ENCODE measurements at regions not wholly inside any gene's neighbourhood (a gene's known extent, or its start where the extent isn't known, plus 50 kb on each side); places are given as distances from the start of the nearest gene placed in this dataset.

- DNase-seq (ENCODE audit: low read depth), result no peak
- no peak for TF ChIP-seq CTCF (IDR thresholded peaks at IDR 0.05; ENCODE audit: insufficient read depth, low read depth, low read length)
- H3K4me3 ChIP-seq (ENCODE audit: low read depth, low read length), result no peak overlapping the region
Measured at GRCh38 chr5:118679264-118679940, 308.9 kb downstream of the DTWD2 start.

GRCh38 chr5:118678746-118679145, 309.6 kb downstream of the DTWD2 start:
- DNase-seq (ENCODE audit: low read depth), result no peak
- H3K4me3 ChIP-seq (ENCODE audit: low read depth, low read length), result no peak overlapping the region
- no peak for TF ChIP-seq CTCF (IDR thresholded peaks at IDR 0.05; ENCODE audit: insufficient read depth, low read depth, low read length)

GRCh38 chr5:118675247-118675646, 313.1 kb downstream of the DTWD2 start:
- H3K4me3 ChIP-seq (ENCODE audit: low read depth, low read length), result no peak overlapping the region
- no peak for TF ChIP-seq CTCF (IDR thresholded peaks at IDR 0.05; ENCODE audit: insufficient read depth, low read depth, low read length)
- no peak for DNase-seq (ENCODE audit: low read depth)

GRCh38 chr5:118657576-118657975, 330.8 kb downstream of the DTWD2 start:
- no peak for DNase-seq (ENCODE audit: low read depth)
- no peak for TF ChIP-seq CTCF (IDR thresholded peaks at IDR 0.05; ENCODE audit: insufficient read depth, low read depth, low read length)

GRCh38 chr5:118653872-118654271, 334.5 kb downstream of the DTWD2 start:
- H3K4me3 ChIP-seq (ENCODE audit: low read depth, low read length), result no peak overlapping the region
- TF ChIP-seq CTCF (IDR thresholded peaks at IDR 0.05; ENCODE audit: insufficient read depth, low read depth, low read length), result no peak
- DNase-seq (ENCODE audit: low read depth), result no peak

More at GRCh38 chr5:118657576-118657975, 330.8 kb downstream of the DTWD2 start:
- H3K4me3 ChIP-seq (ENCODE audit: low read depth, low read length), result no peak overlapping the region

- DNase-seq (ENCODE audit: low read depth), result no peak
- H3K4me3 ChIP-seq (ENCODE audit: low read depth, low read length), result no peak overlapping the region
- TF ChIP-seq CTCF (IDR thresholded peaks at IDR 0.05; ENCODE audit: insufficient read depth, low read depth, low read length), result no peak
Measured at GRCh38 chr5:118653183-118653582, 335.2 kb downstream of the DTWD2 start.

GRCh38 chr5:118651002-118651401, 337.3 kb downstream of the DTWD2 start:
- no peak overlapping the region for H3K4me3 ChIP-seq (ENCODE audit: low read depth, low read length)
- no peak for DNase-seq (ENCODE audit: low read depth)
- TF ChIP-seq CTCF (IDR thresholded peaks at IDR 0.05; ENCODE audit: insufficient read depth, low read depth, low read length), result no peak
